ENCODE measurements at regions not wholly inside any gene's neighbourhood (a gene's known extent, or its start where the extent isn't known, plus 50 kb on each side); places are given as distances from the start of the nearest gene placed in this dataset.

- no peak for FAIRE-seq
- no peaks in the 10 kb centered on the region for H3K9me1 ChIP-seq (ENCODE audit: control insufficient read depth, extremely low read depth, insufficient read depth, low read length)
Measured at GRCh38 chr3:74469713-74470112, 144.7 kb downstream of the CNTN3 start.

GRCh38 chr3:74469151-74469550, 145.3 kb downstream of the CNTN3 start:
- DNase-seq (ENCODE audit: low read depth, low spot score): no peak
- no peak overlapping the region for H3K9ac ChIP-seq (ENCODE audit: control insufficient read depth, extremely low read depth, insufficient read depth, low read length)
- FAIRE-seq: no peak
- H3K4me3 ChIP-seq (ENCODE audit: control insufficient read depth in 2 of 3, extremely low read depth in 1 of 3, insufficient read depth in 2 of 3, low read depth in 1 of 3, low read length in 3 of 3): no peak overlapping the region
- H3K27me3 ChIP-seq (ENCODE audit: control insufficient read depth, extremely low read depth, insufficient read depth, low read length): no peaks in the 10 kb centered on the region
- H3K9me1 ChIP-seq (ENCODE audit: control insufficient read depth, extremely low read depth, insufficient read depth, low read length): no peaks in the 10 kb centered on the region
- TF ChIP-seq CTCF (optimal IDR thresholded peaks at IDR 0.05 in 1 of 3, IDR thresholded peaks at IDR 0.05 in 1 of 3, conservative IDR thresholded peaks at IDR 0.05 in 1 of 3; ENCODE audit: extremely low read depth in 1 of 3, insufficient read depth in 2 of 3, low read length in 3 of 3) (no peak), EZH2 (IDR thresholded peaks at IDR 0.05; ENCODE audit: low read length) (no peak)
- H3K4me2 ChIP-seq (ENCODE audit: control insufficient read depth, extremely low read depth, insufficient read depth, low read depth, low read length): no peak overlapping the region
- no peaks in the 10 kb centered on the region for H3K79me2 ChIP-seq (ENCODE audit: control insufficient read depth, insufficient read depth, low read length)
- dilution Hi-C loops (cut with MboI; ENCODE audit: extremely low pct_ligation_motif_present, low sequenced_read_pairs): no loop called here
- no peaks in the 10 kb centered on the region for H3K36me3 ChIP-seq (ENCODE audit: control insufficient read depth in 2 of 2, extremely low read depth in 1 of 2, insufficient read depth in 2 of 2, low read length in 2 of 2)
- H2AFZ ChIP-seq (ENCODE audit: control insufficient read depth, low read length): no peak overlapping the region
- H3K9me3 ChIP-seq (ENCODE audit: control insufficient read depth, low read depth, low read length): no peaks in the 10 kb centered on the region
- H3K27ac ChIP-seq (ENCODE audit: control insufficient read depth, insufficient read depth, low read length): no peak overlapping the region
- no peaks in the 10 kb centered on the region for H4K20me1 ChIP-seq (ENCODE audit: control insufficient read depth, extremely low read depth, insufficient read depth, low read length)
- H3K4me1 ChIP-seq (ENCODE audit: control insufficient read depth, extremely low read depth, insufficient read depth, low read length): no peaks in the 10 kb centered on the region

More at GRCh38 chr3:74469713-74470112, 144.7 kb downstream of the CNTN3 start:
- Histone ChIP-seq H3K27ac (ENCODE audit: control insufficient read depth, insufficient read depth, low read length) (no peak overlapping the region), H2AFZ (ENCODE audit: control insufficient read depth, low read length) (no peak overlapping the region), H4K20me1 (ENCODE audit: control insufficient read depth, extremely low read depth, insufficient read depth, low read length) (no peaks in the 10 kb centered on the region), H3K4me2 (ENCODE audit: control insufficient read depth, extremely low read depth, insufficient read depth, low read depth, low read length) (no peak overlapping the region), H3K79me2 (ENCODE audit: control insufficient read depth, insufficient read depth, low read length) (no peaks in the 10 kb centered on the region), H3K4me3 (ENCODE audit: control insufficient read depth in 2 of 3, extremely low read depth in 1 of 3, insufficient read depth in 2 of 3, low read depth in 1 of 3, low read length in 3 of 3) (no peak overlapping the region), H3K4me1 (ENCODE audit: control insufficient read depth, extremely low read depth, insufficient read depth, low read length) (no peaks in the 10 kb centered on the region), H3K9me3 (ENCODE audit: control insufficient read depth, low read depth, low read length) (no peaks in the 10 kb centered on the region), H3K27me3 (ENCODE audit: control insufficient read depth, extremely low read depth, insufficient read depth, low read length) (no peaks in the 10 kb centered on the region), H3K36me3 (ENCODE audit: control insufficient read depth in 2 of 2, extremely low read depth in 1 of 2, insufficient read depth in 2 of 2, low read length in 2 of 2) (no peaks in the 10 kb centered on the region), H3K9ac (ENCODE audit: control insufficient read depth, extremely low read depth, insufficient read depth, low read length) (no peak overlapping the region)
- DNase-seq (ENCODE audit: low read depth, low spot score): no peak
- dilution Hi-C loops (cut with MboI; ENCODE audit: extremely low pct_ligation_motif_present, low sequenced_read_pairs): no loop called here
- TF ChIP-seq CTCF (optimal IDR thresholded peaks at IDR 0.05 in 1 of 3, IDR thresholded peaks at IDR 0.05 in 1 of 3, conservative IDR thresholded peaks at IDR 0.05 in 1 of 3; ENCODE audit: extremely low read depth in 1 of 3, insufficient read depth in 2 of 3, low read length in 3 of 3) (no peak), EZH2 (IDR thresholded peaks at IDR 0.05; ENCODE audit: low read length) (no peak)
